IPS-11a (cell line): ENCODE measurements at regions not wholly inside any gene's neighbourhood (a gene's known extent, or its start where the extent isn't known, plus 50 kb on each side); places are given as distances from the start of the nearest gene placed in this dataset.

Experiments
- H3K4me3 ChIP-seq: one replicate; pipeline ENCODE4 v1.5.1; 2013; ENCODE audit warnings: low read depth, low read length, control low read depth

DNA sequence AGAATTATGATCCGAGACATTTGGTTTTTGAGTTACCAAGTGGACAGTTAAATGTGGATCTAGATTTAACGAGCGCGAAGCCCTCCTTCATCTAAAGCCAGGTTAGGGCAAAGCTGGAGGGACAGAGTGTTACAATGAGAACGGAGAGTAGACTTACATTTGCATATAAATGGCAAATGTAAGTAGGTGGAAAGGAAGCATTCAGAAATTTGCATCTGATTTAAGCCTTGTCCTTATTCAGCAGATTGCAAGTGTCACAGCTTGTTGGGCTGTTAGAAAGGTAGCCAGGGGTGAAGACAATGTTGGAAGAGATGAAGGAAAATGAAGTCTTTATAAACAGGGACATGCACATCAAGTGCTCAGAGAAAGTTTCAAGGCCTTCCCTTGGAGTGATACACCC, 806.2 kb downstream of the GALC start:
- no peak overlapping the region for H3K4me3 ChIP-seq

DNA sequence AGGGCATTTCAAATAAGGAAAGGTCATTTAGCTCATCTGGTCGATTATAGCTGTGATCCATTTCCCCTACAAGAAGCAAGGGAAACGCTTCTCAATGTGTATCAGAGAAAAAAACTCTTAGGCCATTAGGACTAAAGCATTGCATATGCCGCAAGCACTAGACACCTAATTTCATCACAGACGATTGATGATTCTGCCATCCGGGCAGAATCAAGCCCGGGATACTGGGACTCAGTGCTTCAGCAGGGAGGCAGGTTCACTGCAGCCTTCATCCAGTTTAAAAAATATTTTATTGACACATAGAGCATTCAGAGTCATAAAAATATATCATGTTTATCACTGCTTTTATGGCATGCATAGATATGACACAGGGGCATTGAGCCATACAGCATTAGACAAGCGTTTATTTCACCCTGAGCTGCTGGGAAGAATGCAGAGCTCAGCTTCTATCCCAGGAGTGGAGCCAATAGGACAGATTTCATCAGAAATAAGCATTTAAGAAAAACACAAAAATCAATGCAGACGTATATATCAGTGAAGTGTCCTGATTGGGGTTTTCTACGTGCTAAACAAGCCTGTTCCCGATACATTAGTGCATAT, 806.9 kb downstream of the GALC start:
- no peak overlapping the region for H3K4me3 ChIP-seq

- no peak overlapping the region for H3K4me3 ChIP-seq
Measured at GRCh38 chr14:87184180-87184579, 808.8 kb downstream of the GALC start.

GRCh38 chr14:87181288-87181687, 811.7 kb downstream of the GALC start:
- H3K4me3 ChIP-seq: no peak overlapping the region

GRCh38 chr14:87179936-87180335, 813.0 kb downstream of the GALC start:
- no peak overlapping the region for H3K4me3 ChIP-seq

GRCh38 chr14:87178277-87178676, 814.7 kb downstream of the GALC start:
- H3K4me3 ChIP-seq: no peak overlapping the region

DNA sequence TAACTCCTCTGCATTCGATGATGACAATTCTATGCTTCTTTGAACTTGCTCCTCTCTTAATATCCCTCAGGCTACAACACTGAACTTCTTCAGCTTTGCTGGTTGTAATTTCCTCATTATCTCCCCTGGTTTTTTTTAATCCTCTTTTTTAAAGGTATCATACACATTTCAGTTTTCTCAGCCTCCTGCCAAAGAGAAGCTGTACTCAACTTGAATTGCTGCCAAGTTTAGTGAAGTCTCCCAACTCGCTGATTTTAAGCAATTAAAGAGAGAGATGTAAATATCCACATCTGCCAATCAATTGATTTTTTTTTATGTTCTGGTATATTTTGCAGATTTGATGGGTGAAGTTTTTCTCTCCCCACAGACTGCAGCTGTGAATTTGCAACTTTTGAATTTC, 817.8 kb downstream of the GALC start:
- no peak overlapping the region for H3K4me3 ChIP-seq

DNA sequence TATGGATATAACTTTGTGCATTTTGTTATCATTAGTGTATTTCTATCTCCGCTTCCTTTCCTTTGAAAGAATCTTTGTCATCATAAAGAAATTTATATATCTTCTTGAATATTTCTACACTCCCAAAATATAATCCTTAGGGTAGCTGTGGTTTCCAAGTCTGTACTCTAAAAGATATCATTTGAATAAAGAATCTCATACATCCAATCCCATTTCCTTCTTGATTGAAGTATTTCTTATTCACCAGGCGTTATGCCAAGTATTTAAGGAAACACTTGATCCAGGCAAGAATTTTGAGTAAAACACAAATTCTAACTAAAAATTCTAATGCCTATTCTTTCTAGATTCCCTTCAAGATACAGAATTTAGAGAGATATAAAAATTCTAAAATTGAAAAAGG, 821.8 kb downstream of the GALC start:
- no peak overlapping the region for H3K4me3 ChIP-seq

DNA sequence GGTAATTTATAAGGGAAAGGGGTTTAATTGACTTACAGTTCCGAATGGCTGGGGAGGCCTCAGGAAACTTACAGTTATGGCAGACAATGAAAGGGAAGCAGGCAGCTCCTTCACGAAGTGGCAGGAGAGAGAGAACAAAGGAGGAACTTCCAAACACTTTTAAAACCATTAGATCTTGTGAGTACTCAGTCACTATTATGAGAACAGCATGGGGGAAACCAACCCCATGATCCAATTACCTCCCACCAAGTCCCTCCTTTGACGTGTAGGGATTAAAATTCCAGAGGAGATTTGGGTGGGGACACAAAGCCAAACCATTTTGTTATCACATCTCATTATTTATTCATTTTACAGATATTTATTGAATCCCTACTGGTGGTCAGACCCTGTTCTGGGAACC, 822.8 kb downstream of the GALC start:
- no peak overlapping the region for H3K4me3 ChIP-seq

DNA sequence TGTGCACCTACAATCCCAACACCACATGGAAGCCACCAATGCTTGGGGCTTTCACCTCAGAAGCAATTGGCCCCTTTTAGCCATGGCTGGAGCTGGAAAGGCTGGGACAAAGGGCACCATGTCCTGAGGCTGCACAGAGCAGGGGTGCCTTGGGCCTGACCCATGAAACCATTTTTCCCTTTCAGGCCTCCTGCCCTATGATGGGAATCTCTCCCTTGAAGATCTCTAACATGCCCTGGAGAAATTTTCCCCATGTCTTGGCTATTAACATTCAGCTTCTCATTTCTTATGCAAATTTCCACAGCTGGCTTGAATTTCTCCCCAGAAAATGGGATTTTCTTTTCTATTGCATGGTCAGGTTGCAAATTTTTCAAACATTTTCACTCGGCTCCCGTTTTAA, 823.6 kb downstream of the GALC start:
- H3K4me3 ChIP-seq: no peak overlapping the region

- no peak overlapping the region for H3K4me3 ChIP-seq
Measured at GRCh38 chr14:87161502-87161901, 831.5 kb downstream of the GALC start.

- H3K4me3 ChIP-seq: no peak overlapping the region
Measured at GRCh38 chr14:87160989-87161388, 832.0 kb downstream of the GALC start.

DNA sequence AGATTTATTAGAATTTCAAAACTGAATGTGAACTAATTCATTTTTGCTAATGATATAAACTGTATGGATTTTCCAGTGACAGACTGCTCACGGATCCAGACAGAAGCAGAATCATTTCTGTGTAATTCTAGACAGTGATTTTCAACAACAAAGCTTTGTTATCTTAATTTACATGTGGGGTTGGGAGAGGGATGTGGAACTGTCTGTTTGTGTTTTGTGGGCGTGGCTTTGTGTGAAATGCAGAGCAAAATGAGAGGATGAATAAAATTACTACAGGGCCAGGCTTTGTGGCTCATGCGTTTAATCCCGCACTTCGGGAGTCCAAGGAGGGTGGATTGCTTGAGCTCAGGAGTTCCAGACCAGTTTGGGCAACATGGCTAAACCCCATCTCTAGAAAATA, 834.7 kb downstream of the GALC start:
- H3K4me3 ChIP-seq: no peak overlapping the region

DNA sequence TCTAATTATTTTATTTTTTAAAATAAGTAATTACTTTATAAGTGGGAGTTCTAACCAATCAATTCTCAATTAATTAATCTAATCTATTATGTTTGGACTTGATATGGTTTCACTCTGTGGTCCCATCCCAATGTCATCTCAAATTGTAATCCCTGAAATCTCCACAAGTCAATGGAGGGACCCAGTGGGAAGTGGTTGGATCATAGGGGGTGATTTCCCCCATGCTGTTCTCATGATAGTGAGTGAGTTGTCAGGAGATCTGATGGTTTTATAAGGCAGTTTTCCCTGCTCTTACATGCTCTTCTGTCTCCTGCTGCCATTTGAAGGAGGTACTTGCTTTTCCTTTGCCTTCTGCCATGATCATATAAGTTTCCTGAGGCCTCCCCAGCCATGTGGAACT, 836.1 kb downstream of the GALC start:
- no peak overlapping the region for H3K4me3 ChIP-seq

DNA sequence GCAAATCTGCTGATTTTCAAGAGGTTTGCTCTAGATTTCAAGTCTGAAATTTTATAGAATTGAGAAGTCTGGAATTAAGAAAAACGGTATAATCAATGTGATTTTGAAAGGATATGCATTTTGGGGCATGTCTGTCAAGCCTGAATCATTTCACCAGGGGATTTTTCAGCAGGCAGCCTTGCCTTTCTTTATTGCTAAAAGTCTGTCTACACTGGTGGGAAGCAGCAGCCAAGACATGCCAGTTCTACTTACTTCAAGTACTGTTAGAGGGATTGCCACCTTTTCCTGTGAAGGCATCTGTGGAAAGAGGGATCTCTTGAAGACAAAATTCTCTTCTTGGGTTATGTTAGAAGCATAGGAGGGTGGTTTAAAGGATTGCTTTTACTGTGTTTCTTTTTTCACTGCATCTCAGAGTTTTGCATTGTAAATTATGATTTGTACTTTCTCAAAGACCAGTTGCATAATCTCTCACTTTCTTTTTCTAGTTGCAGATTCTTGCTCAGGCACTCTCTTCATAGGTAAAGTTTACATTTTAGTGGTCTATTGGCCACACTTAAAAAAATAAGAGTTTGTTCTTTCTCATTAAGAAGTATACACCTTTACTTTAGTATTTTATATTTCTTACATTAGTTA, 837.0 kb downstream of the GALC start:
- no peak overlapping the region for H3K4me3 ChIP-seq

DNA sequence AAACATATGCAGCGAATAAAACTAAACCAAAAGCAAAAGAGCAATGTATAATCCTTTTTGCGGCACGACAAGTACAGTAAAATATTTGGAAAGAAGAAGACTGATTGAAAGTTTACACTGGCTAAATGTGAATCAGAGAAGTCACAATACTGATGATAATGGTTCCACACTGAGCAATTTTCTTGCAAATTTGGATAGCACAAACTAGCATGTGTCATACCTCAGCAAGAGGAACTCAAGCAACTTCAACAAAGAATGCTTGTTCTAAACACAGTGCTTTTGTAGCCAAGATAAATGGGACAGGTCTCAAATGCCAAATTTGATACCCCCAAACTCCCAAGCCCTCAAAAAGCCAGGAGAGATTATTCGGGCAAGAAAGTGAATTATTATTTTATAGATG, 839.1 kb downstream of the GALC start:
- no peak overlapping the region for H3K4me3 ChIP-seq

DNA sequence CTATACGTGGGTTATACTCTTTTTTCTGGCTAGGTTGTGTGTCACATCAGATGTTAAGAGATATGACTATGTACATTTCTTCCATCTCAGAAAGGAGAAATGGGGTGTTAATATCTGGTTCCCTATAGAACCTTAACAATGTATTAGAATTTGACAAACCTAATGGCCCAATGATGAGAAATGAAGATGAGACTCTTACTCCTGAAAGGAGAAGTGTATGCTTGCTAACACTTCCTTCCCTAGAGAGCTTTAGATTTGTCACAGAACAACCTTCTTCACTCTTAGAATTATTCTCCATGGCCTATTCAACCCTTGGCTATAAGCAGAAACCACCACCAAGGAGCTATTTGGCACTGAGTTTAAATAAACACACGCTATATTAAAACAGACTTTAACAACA, 839.6 kb downstream of the GALC start:
- no peak overlapping the region for H3K4me3 ChIP-seq

DNA sequence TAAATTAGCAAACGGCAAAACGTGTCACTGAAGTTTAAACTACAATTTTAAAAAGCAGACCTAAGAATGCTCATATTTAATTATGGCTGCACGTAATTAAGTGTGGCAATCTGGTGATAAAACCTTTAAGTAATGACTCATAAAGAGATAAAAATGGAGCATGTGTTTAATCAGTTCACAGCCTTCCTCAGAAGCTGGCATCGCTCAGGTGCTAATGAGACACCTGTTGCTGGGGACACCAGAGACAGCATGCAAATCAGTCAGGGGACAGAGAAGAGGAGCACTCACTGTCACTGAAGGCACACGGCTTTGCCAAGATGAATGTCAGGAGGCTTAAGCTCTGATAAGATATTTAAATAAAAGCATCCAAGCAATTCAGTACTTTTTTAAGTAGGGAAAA, 840.3 kb downstream of the GALC start:
- no peak overlapping the region for H3K4me3 ChIP-seq

DNA sequence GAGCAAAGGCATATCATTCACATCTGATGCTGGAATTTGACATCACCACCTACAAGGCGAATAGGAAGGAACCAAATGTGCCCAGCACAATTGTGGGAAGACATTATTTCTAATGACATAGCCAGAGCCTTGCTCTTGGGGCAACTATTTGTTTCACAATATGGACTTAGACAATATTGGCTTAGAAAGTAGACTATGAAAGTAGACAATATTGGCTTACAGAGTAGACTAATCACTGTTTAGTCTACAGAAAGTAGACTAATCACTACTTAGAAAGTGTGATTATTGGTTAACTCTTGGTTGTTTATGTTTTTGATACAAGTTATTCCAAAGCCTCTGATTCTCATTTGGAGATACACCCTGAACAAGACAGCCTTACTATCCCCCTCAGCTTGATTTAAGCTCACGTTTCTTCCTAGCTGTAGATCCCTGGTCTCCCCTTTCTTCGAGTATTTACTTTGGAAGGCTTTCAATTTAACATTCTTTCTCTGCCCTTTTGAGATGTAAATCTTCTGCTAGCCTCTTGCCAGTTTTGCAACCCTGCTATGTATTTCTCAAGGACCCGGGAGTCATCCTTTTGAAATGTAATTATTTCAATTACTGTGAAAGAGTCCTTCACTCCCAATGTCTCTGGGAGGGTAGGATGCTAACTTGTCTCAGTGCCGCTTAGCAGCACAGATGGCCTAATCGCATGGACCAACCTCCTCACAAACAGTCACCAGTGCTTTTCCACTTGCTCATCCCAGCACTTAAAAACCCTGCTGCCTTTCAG, 843.2 kb downstream of the GALC start:
- no peak overlapping the region for H3K4me3 ChIP-seq

GRCh38 chr14:87148655-87149054, 844.3 kb downstream of the GALC start:
- no peak overlapping the region for H3K4me3 ChIP-seq

DNA sequence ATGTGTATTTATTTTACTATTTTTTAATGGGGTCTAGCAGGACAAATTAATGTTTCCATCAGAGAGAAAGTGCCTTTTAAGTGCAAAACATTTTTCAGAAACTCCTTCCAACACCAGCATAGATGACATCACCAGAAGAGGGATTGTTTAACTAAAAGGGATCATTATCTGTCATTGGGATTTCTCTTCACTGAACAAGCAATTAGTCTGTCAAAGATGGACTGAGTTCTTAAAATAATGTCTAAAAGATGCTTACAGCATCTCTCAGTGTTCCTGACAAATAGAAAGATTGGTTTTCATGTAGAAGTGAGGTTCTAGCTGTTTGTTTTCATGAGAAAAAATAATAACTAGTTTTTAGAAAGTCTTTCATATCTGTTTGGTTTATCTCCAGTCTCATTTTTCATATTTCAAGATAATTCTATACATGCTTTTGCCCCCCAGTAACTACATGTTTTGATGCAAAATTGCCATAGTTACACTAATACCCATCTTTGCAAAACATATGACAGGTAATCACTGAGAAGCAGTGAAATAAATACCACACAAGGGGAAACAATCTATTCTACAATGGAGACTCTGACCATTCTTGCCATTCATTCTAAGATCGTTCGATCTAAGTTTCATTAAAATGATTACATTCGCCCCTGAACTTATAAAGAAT, 850.3 kb downstream of the GALC start:
- H3K4me3 ChIP-seq: no peak overlapping the region

DNA sequence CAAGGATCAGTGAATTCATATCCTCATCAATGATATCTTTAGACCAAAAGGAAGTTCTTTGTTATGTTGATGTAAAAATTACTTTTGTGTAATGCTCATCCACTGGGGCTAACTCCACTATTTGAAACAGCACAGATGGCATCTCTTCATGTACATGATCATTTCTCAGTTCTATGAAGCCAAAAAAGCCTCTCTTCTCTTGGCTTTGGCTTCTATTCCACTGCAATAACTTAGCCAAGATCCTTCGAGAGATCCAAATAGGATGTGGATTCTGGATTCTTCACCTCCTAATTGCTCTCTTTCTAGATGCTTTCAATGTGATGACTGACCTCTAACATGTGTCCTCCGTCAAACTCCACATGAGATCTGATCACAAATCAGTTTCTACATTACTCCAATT, 851.2 kb downstream of the GALC start:
- no peak overlapping the region for H3K4me3 ChIP-seq
